Stomach (tissue), 4 donors: ENCODE measurements at regions not wholly inside any gene's neighbourhood (a gene's known extent, or its start where the extent isn't known, plus 50 kb on each side); places are given as distances from the start of the nearest gene placed in this dataset.

Source experiments
- EP300 ChIP-seq: sonication (generic); formaldehyde crosslinking; IDR thresholded peaks from one replicate; pipeline ENCODE4 v1.6.1; 2017; ENCODE audit warnings: antibody characterized with exemption
- POLR2A ChIP-seq, 4 donors: fragments of 450-650 bp; IDR thresholded peaks; one replicate each; pipeline ENCODE4 v1.6.1; 2016; ENCODE audit warnings: antibody characterized with exemption in 4 of 4, control low read depth in 2 of 4, mild to moderate bottlenecking in 1 of 4, moderate library complexity in 1 of 4
- POLR2AphosphoS5 ChIP-seq, 3 donors: sonication (generic); formaldehyde crosslinking; IDR thresholded peaks; one replicate each; pipeline ENCODE4 v1.6.1; 2016; ENCODE audit warnings: antibody characterized with exemption in 3 of 3
- TF ChIP-seq, protein P1 (sequence below), 7 experiments: fragments of 450-650 bp in 4 of 7; fragments of 200-600 bp in 3 of 7; sonication (generic) in 3 of 7; IDR thresholded peaks; one replicate each; pipeline ENCODE4 v1.5.1; 2016 to 2019; ENCODE audit warnings: antibody characterized with exemption in 7 of 7, control low read depth in 2 of 7, mild to moderate bottlenecking in 1 of 7

- TF ChIP-seq, protein P1, sequence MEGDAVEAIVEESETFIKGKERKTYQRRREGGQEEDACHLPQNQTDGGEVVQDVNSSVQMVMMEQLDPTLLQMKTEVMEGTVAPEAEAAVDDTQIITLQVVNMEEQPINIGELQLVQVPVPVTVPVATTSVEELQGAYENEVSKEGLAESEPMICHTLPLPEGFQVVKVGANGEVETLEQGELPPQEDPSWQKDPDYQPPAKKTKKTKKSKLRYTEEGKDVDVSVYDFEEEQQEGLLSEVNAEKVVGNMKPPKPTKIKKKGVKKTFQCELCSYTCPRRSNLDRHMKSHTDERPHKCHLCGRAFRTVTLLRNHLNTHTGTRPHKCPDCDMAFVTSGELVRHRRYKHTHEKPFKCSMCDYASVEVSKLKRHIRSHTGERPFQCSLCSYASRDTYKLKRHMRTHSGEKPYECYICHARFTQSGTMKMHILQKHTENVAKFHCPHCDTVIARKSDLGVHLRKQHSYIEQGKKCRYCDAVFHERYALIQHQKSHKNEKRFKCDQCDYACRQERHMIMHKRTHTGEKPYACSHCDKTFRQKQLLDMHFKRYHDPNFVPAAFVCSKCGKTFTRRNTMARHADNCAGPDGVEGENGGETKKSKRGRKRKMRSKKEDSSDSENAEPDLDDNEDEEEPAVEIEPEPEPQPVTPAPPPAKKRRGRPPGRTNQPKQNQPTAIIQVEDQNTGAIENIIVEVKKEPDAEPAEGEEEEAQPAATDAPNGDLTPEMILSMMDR (IDR thresholded peaks at IDR 0.05), result no peak
- TF ChIP-seq POLR2AphosphoS5 (IDR thresholded peaks at IDR 0.05) (peak in 1 of 3 donors; percentile 8), EP300 (no peak), POLR2A (IDR thresholded peaks at IDR 0.05) (no peak)
Measured at GRCh38 chr10:43778571-43778970, 129.9 kb upstream of the ZNF32 start.
